Neuron (in vitro differentiated cells): ENCODE measurements at regions not wholly inside any gene's neighbourhood (a gene's known extent, or its start where the extent isn't known, plus 50 kb on each side); places are given as distances from the start of the nearest gene placed in this dataset.

Experiments
- H2AFZ ChIP-seq: one replicate; pipeline ENCODE4 v1.6.1; 2013; ENCODE audit warnings: low read depth, mild to moderate bottlenecking, inconsistent platforms, low read length, moderate library complexity
- H3K27me3 ChIP-seq: one replicate; pipeline ENCODE4 v1.6.1; 2013; ENCODE audit warnings: low read length; ENCODE audit not compliant: insufficient read depth
- H3K36me3 ChIP-seq: one replicate; pipeline ENCODE4 v1.6.1; 2013; ENCODE audit warnings: low read length; ENCODE audit not compliant: insufficient read depth
- H3K4me1 ChIP-seq: one replicate; pipeline ENCODE4 v1.6.1; 2013; ENCODE audit warnings: low read length; ENCODE audit not compliant: insufficient read depth
- H3K4me3 ChIP-seq: 2 replicates; pipeline ENCODE4 v1.5.1; 2013; ENCODE audit warnings: mild to moderate bottlenecking, low read length, moderate library complexity
- H3K9me3 ChIP-seq: one replicate; pipeline ENCODE4 v1.6.1; 2013; ENCODE audit warnings: low read length

DNA sequence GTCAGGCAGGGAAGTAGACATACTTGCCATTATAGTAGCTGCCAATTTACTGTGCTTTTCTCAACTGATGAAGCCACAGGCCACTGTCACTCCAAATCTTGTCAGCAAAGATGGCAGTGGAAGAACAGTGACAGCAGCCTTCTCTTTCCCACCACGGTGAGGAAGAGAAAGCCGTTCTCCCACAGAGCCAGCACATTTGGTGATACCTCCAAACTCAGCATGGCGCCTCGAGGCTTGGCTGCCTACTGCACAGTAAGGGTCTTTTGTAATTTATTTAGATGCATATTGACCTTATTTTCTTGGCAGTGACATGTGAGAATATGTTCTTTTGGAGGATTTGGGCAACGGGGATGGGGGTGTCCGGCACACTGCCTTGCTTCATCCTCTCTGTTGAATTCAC is 117.2 kb upstream of the CDH20 start:
- Histone ChIP-seq H2AFZ (no peak overlapping the region), H3K4me1 (no peaks in the 10 kb centered on the region), H3K4me3 (no peak overlapping the region), H3K9me3 (no peaks in the 10 kb centered on the region), H3K27me3 (no peaks in the 10 kb centered on the region), H3K36me3 (no peaks in the 10 kb centered on the region)

DNA sequence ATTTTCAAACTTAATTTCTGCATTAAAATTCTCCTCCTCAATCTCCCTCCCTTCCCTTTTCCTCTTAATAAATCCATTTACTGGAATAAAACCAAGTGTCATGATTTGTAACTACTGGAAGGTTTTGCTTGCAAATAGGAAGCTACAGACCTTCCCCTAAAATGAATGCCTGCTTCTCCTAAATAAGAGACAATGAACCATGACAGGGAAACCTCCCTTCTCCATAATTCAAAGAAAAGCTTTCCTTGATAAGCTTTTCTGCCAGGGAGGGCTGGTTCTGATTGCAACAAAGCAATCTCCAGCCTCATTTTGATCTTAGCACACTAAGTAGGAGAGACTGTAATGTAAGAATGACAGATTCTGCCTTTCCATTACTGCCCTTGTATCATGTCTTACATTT is 111.0 kb upstream of the CDH20 start:
- Histone ChIP-seq H3K4me3 (no peak overlapping the region), H2AFZ (no peak overlapping the region), H3K9me3 (no peaks in the 10 kb centered on the region), H3K27me3 (no peaks in the 10 kb centered on the region), H3K4me1 (no peaks in the 10 kb centered on the region), H3K36me3 (no peaks in the 10 kb centered on the region)

DNA sequence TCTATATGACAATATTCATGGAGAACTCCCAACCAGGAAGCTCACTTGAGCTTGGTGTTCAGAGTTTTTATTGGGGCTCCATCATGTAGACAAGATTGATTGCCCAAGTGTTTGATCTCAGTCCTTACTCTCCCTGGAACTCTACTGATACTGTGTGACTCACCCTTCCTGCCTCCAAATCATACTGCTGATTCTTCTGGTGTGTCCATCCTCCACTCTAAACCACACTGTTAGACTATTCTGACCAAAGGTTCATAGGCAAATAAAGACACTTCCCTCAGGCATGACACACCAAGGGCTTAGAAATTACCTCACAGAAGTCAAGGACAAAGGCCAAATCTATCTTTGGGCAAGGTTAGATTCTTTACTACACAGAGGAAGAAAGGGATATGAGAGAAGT is 107.9 kb upstream of the CDH20 start:
- Histone ChIP-seq H3K9me3 (no peaks in the 10 kb centered on the region), H2AFZ (no peak overlapping the region), H3K4me1 (no peaks in the 10 kb centered on the region), H3K4me3 (no peak overlapping the region), H3K36me3 (no peaks in the 10 kb centered on the region), H3K27me3 (no peaks in the 10 kb centered on the region)

DNA sequence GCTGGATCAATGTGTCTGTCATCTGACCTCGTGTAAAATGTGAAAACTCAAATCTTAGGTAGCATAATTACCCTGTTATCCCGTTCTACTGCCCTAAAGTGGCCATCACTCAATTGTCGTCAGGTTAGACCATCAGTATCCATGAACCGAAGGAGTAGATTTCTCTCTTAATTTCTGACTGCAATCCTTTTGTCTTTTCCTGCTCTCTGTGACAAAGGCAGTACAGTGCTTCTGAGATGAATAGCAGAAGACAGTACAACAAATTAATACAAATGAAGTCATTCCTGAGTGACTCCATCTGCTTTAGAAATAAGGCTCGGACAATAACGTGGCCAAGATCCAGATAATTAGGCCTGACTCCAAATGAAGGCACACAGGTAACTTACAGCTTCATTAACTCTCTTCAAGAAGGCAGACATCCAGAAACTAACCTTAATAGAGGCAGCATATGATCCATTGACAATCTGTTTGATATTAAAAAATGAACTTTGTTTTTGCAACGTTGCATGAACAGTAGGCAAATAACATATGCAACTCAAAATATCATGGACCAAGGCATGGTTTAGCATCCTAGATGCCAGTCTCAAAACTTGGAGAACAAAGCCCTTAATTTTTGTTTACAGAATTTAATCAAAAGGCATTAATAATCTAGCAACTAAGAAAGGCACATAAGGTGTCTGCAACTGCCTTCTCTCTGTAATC is 96.7 kb upstream of the CDH20 start:
- no peaks in the 10 kb centered on the region for H3K4me1 ChIP-seq
- no peaks in the 10 kb centered on the region for H3K36me3 ChIP-seq
- no peak overlapping the region for H3K4me3 ChIP-seq
- peaks cover 4% of the 10 kb centered on the region for H3K9me3 ChIP-seq
- no peak overlapping the region for H2AFZ ChIP-seq
- no peaks in the 10 kb centered on the region for H3K27me3 ChIP-seq

DNA sequence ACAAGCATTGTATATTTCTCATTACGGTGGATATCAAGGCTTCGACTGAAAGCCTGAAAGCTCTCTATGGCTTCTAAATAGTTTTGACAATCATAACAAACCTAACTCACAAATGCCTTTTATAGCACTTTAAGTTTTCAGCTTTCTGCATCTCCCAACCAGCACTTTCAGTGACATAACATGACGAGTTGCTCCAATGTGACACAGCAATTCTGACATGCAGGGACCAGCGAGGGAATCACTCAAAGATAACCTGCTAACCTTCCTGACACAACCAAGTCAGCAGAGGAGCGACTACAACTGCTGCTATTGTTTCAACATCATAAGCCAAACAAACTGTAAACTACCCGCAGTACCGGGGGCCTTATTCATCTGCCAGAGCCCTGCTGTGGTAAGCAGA is 95.7 kb upstream of the CDH20 start:
- H3K27me3 ChIP-seq, result no peaks in the 10 kb centered on the region
- peaks cover 4% of the 10 kb centered on the region for H3K9me3 ChIP-seq
- H3K4me3 ChIP-seq, result no peak overlapping the region

DNA sequence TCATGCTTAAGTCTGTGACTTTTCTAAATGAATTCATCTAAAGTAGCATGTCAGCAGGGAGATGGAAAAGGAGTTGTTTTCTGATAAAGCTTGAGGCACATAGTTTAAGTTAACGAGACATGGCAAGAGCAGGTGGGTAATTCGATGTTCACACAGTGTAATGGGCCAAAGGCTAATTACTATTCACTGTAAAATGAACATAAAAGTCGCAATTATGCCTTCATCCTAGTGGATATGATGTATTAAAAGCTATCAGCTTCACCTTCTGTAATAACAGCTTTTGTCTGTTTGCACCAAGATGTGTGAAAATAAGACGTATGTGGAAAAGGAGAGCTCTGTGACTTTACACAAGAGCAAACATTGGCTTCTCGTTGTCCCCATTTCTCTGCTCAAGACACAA is 94.2 kb upstream of the CDH20 start:
- H3K9me3 ChIP-seq, result peaks cover 4% of the 10 kb centered on the region
- H3K27me3 ChIP-seq, result no peaks in the 10 kb centered on the region
- H3K4me3 ChIP-seq, result no peak overlapping the region
- no peaks in the 10 kb centered on the region for H3K36me3 ChIP-seq
- H2AFZ ChIP-seq, result no peak overlapping the region
- no peaks in the 10 kb centered on the region for H3K4me1 ChIP-seq

More for the DNA sequence above, 95.7 kb upstream of the CDH20 start:
- H2AFZ ChIP-seq, result no peak overlapping the region
- no peaks in the 10 kb centered on the region for H3K4me1 ChIP-seq
- no peaks in the 10 kb centered on the region for H3K36me3 ChIP-seq

DNA sequence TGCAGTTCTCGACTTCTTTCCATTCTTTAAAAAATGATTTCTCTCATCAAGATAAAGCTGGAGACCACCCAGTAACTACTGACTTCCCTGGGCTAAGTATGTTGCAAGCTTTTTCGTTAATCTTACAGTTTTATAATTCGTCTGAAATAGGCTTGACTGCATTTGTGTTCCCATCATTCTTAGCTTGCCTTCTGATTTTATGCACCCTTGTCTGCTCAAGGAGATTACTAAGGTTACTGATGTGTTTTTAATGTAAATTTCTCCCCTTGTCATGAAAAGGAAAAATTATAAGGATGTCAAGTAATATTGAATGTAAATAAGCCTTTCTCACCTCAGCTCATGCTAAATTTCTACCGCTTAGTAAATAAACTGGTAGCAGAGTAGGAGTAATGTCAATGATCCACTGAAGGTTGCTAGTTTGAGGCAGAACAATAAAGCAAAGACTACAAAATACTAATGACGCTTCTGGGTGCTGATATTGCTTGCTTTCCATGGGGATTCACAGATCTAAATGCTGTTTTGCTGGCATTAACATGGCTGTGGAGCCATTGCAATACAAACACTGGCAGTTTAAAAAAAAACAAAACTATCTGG is 91.9 kb upstream of the CDH20 start:
- Histone ChIP-seq H3K4me3 (no peak overlapping the region), H3K27me3 (no peaks in the 10 kb centered on the region), H3K4me1 (no peaks in the 10 kb centered on the region), H3K9me3 (peaks cover 4% of the 10 kb centered on the region), H2AFZ (no peak overlapping the region), H3K36me3 (no peaks in the 10 kb centered on the region)

DNA sequence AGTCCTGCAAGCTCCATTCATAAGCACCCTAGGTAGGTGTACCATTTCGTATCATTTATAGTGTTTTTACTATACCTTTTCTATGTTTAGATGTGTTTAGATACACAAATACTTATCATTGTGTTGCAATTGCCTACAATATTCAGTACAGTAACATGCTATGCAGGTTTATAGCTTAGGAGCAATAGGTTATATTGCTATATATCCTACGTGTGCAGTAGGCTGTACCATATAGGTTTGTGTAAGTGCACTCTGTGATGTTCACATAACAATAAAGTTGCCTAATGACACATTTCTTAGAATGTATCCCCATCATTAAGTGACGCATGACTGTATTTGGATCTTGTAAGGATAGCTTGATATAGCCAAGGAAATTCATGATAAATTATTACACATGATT is 88.6 kb upstream of the CDH20 start:
- no peak overlapping the region for H2AFZ ChIP-seq
- H3K27me3 ChIP-seq, result no peaks in the 10 kb centered on the region
- no peaks in the 10 kb centered on the region for H3K9me3 ChIP-seq
- H3K4me1 ChIP-seq, result no peaks in the 10 kb centered on the region
- H3K4me3 ChIP-seq, result no peak overlapping the region
- H3K36me3 ChIP-seq, result no peaks in the 10 kb centered on the region

DNA sequence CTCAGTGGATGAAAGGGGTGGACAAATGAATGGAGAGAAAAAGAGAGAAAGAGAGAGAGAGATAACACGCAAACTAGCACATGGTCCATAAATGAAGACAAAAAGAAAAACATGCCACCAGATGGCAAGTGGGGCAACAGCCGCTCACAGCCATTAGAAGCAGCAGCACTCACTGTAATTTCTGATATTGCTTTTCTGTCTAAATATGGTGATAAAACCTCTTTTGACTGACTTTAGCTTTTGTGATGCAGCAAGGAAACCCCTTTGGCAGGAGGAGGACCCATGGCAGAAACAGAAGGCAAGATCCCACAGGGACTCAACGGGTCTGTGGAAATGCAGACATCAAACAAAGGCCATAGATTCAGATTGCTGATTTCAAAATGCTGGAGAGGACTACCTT is 88.0 kb upstream of the CDH20 start:
- Histone ChIP-seq H2AFZ (no peak overlapping the region), H3K9me3 (no peaks in the 10 kb centered on the region), H3K36me3 (no peaks in the 10 kb centered on the region), H3K4me3 (no peak overlapping the region), H3K4me1 (no peaks in the 10 kb centered on the region), H3K27me3 (no peaks in the 10 kb centered on the region)

DNA sequence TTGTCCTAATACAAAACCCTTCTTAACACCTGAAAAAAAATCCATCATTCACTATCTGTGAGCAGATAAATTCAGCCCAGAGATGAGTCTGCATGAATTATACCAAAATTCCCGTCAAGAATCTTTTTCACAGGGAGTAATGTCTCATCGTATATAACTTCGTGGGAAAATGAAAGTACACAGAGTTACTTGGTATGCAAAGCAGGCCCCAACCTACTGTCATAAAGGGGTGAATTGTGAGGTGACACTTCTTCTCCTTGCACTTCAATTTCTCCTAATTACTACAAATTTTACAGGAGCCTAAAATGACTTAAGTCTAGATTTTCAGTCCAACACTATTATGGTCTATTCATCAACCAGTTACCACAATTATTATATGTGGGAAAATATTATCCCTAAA is 84.6 kb upstream of the CDH20 start:
- Histone ChIP-seq H3K9me3 (no peaks in the 10 kb centered on the region), H3K27me3 (no peaks in the 10 kb centered on the region), H3K4me1 (no peaks in the 10 kb centered on the region), H3K36me3 (no peaks in the 10 kb centered on the region), H3K4me3 (no peak overlapping the region), H2AFZ (no peak overlapping the region)

DNA sequence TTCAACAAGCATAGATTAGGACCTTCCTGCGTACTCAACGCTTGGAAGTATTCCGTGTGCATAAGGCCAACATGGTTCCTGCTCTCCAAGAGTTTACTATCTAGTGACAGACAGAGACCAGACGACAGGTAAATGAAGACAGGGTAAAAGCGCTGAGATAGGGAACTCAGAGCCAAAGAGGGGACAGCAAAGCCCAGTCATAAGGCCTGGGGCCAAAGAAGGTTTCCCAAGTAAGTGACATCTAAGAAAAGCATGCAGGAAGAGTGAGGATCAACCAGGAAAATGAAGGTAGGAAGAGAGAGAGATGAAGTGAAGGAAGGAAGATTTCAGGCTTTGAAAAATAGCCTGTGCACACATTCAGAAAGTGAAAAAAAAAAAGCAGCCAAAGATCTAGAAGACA is 76.9 kb upstream of the CDH20 start:
- no peak overlapping the region for H2AFZ ChIP-seq
- H3K4me3 ChIP-seq, result no peak overlapping the region
- no peaks in the 10 kb centered on the region for H3K9me3 ChIP-seq
- H3K27me3 ChIP-seq, result no peaks in the 10 kb centered on the region
- no peaks in the 10 kb centered on the region for H3K4me1 ChIP-seq
- H3K36me3 ChIP-seq, result no peaks in the 10 kb centered on the region

DNA sequence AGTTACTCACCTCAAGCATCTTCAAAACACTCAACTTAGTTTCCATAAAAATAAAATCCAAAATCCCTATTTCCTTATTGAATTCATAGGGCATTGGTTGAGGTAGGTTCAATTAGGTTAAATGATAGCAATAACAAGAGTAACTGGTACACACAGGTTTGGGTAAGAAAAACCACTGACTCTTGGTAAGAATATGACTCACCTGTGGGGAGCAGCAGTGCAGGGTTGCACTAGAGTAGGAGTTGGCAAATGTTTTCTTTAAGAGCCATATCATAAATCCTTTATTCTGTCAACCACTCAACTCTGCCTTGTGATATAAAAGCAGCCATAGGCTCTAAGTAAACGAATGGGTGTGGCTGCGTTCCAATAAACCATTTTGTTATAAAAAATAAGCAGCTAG is 71.4 kb upstream of the CDH20 start:
- Histone ChIP-seq H3K9me3 (no peaks in the 10 kb centered on the region), H2AFZ (no peak overlapping the region), H3K4me1 (no peaks in the 10 kb centered on the region), H3K27me3 (no peaks in the 10 kb centered on the region), H3K36me3 (no peaks in the 10 kb centered on the region), H3K4me3 (no peak overlapping the region)

DNA sequence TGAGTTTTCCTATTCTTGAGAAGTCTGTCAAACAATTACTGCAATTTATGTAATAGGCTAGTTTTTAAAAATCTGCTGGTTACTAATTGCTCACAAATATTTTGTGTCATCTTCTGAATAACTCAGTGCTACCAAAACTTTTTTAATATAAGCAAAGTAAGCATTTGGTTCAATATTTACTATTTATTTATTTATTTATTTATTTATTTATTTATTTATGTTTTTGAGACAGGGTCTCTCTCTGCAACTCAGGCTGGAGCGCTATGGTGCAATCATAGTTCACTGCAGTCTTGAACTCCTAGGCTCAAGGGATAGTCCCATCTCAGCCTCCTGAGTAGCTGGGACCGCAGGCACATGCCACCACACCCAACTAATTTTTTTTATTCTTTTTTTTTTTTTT is 60.4 kb upstream of the CDH20 start:
- H3K9me3 ChIP-seq, result no peaks in the 10 kb centered on the region

DNA sequence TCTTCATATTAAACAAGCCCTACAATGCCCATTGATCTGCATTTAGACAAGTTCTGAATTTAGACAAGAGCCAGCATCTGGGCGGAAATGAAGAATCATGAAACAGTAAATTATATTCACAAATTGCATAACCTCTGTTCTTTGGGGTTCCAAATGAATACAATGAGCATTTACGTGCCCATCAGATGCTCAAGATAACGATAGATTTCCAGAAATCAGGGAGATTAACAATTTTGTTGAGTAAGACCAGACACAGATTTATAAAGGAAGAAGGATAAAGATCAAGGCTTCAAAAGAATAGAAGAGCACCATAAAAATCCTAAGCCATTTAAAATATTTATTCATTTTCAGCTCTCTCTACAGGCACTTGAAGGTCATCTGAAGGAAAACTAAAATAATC is 59.7 kb upstream of the CDH20 start:
- no peak overlapping the region for H3K4me3 ChIP-seq
- no peaks in the 10 kb centered on the region for H3K4me1 ChIP-seq
- no peaks in the 10 kb centered on the region for H3K27me3 ChIP-seq
- H2AFZ ChIP-seq, result no peak overlapping the region
- no peaks in the 10 kb centered on the region for H3K9me3 ChIP-seq
- no peaks in the 10 kb centered on the region for H3K36me3 ChIP-seq

More for the DNA sequence above, 60.4 kb upstream of the CDH20 start:
- Histone ChIP-seq H3K27me3 (no peaks in the 10 kb centered on the region), H3K4me3 (no peak overlapping the region), H3K36me3 (no peaks in the 10 kb centered on the region), H2AFZ (no peak overlapping the region), H3K4me1 (no peaks in the 10 kb centered on the region)
